DND-41 (cell line): ENCODE measurements at regions not wholly inside any gene's neighbourhood (a gene's known extent, or its start where the extent isn't known, plus 50 kb on each side); places are given as distances from the start of the nearest gene placed in this dataset.
"Not testable (repeated sequence)": the region's sequence is repeated elsewhere in the genome, so short reads cannot be mapped to it uniquely, and the experiment has no call there.

ENCODE experiments used
- CTCF ChIP-seq: IDR thresholded peaks from 2 replicates; pipeline ENCODE4 v1.5.1; 2012; ENCODE audit warnings: borderline replicate concordance, low read length, moderate library complexity, mild to moderate bottlenecking; ENCODE audit not compliant: poor library complexity, severe bottlenecking; ENCODE audit errors: extremely low read depth
- EZH2 ChIP-seq: IDR thresholded peaks from 3 replicates; pipeline ENCODE4 v1.6.1; 2012; ENCODE audit warnings: borderline replicate concordance, low read depth, mild to moderate bottlenecking, moderate library complexity, low read length, inconsistent platforms; ENCODE audit not compliant: severe bottlenecking

- not testable (repeated sequence) for TF ChIP-seq CTCF, EZH2
Observed at GRCh38 chr1:145189543-145190030, 52.4 kb downstream of the PPIAL4D start.
